ENCODE measurements at regions not wholly inside any gene's neighbourhood (a gene's known extent, or its start where the extent isn't known, plus 50 kb on each side); places are given as distances from the start of the nearest gene placed in this dataset.

GRCh38 chr12:123037791-123038190 lies 57.3 kb downstream of the ARL6IP4 start:
- no peaks in the 10 kb centered on the region for H3K9me3 ChIP-seq
- H3K9ac ChIP-seq = no peak overlapping the region
- H3K4me2 ChIP-seq = no peak overlapping the region
- no peak overlapping the region for H3K4me3 ChIP-seq
- no peak for TF ChIP-seq Cebpa-rat (IDR thresholded peaks at IDR 0.05)
- H3K27ac ChIP-seq = no peak overlapping the region
- peaks cover 57% of the 10 kb centered on the region; the same call in 1 of the 2 replicates for H4K20me1 ChIP-seq
- H3K27me3 ChIP-seq = no peaks in the 10 kb centered on the region
- H3K36me3 ChIP-seq = peaks cover 10% of the 10 kb centered on the region; the same call in 1 of the 2 replicates
- peaks cover 63% of the 10 kb centered on the region for H3K4me1 ChIP-seq

GRCh38 chr12:123036466-123037285 lies 56.2 kb downstream of the ARL6IP4 start:
- peaks cover 56% of the 10 kb centered on the region for H3K4me1 ChIP-seq
- H3K9me3 ChIP-seq = no peaks in the 10 kb centered on the region
- no peaks in the 10 kb centered on the region for H3K27me3 ChIP-seq
- TF ChIP-seq Cebpa-rat (IDR thresholded peaks at IDR 0.05) = no peak
- H3K4me2 ChIP-seq = no peak overlapping the region
- H4K20me1 ChIP-seq = peaks cover 46% of the 10 kb centered on the region; the same call in 1 of the 2 replicates
- H3K9ac ChIP-seq = no peak overlapping the region
- no peak overlapping the region for H3K4me3 ChIP-seq
- H3K27ac ChIP-seq = peak overlapping the region; percentile 0; the same call in 1 of the 2 replicates
- H3K36me3 ChIP-seq = peaks cover 20% of the 10 kb centered on the region; the same call in 1 of the 2 replicates

- Histone ChIP-seq H3K9me3 (no peaks in the 10 kb centered on the region), H3K4me1 (peaks cover 48% of the 10 kb centered on the region), H4K20me1 (peaks cover 45% of the 10 kb centered on the region; the same call in 1 of the 2 replicates), H3K27me3 (no peaks in the 10 kb centered on the region), H3K4me3 (no peak overlapping the region), H3K4me2 (peak overlapping the region; percentile 84; the same call in 1 of the 2 replicates), H3K27ac (no peak overlapping the region), H3K36me3 (peaks cover 28% of the 10 kb centered on the region; the same call in 1 of the 2 replicates), H3K9ac (no peak overlapping the region)
- no peak for TF ChIP-seq Cebpa-rat (IDR thresholded peaks at IDR 0.05)
These were observed 55.4 kb downstream of the ARL6IP4 start for GRCh38 chr12:123035841-123036240.

DNA sequence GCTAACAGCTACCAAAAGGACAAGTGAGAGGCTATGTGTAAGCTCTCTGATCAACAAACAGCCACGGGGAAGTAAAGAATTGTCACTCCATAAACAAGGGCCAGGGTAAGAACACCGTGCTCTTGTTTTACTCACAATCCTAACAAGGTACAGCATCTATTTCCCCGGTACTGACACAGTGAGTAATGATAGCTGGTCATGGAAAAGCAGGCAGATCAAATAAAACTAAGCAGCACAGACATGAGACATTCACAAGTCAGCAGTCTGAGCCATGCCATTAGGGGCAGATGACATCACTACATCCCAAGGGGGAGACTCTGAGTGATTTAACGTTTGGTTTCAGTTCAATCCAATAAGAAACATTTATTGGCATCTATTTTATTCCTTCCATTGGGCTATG lies 54.4 kb downstream of the ARL6IP4 start:
- H3K27me3 ChIP-seq = no peaks in the 10 kb centered on the region
- peaks cover 52% of the 10 kb centered on the region for H3K4me1 ChIP-seq
- TF ChIP-seq Cebpa-rat (IDR thresholded peaks at IDR 0.05) = no peak
- H3K4me2 ChIP-seq = peak overlapping the region; percentile 84
- peak overlapping the region; percentile 39; the same call in 1 of the 2 replicates for H3K4me3 ChIP-seq
- peaks cover 42% of the 10 kb centered on the region; the same call in 1 of the 2 replicates for H4K20me1 ChIP-seq
- H3K36me3 ChIP-seq = peaks cover 34% of the 10 kb centered on the region; the same call in 1 of the 2 replicates
- H3K9me3 ChIP-seq = no peaks in the 10 kb centered on the region
- peak overlapping the region; percentile 68 for H3K27ac ChIP-seq
- H3K9ac ChIP-seq = peak overlapping the region; percentile 48; the same call in 1 of the 2 replicates

GRCh38 chr12:123034022-123034541 lies 53.6 kb downstream of the ARL6IP4 start:
- Histone ChIP-seq H3K36me3 (peaks cover 36% of the 10 kb centered on the region; the same call in 1 of the 2 replicates), H3K9ac (peak overlapping the region; percentile 48; the same call in 1 of the 2 replicates), H3K27ac (peak overlapping the region; percentile 68), H3K27me3 (no peaks in the 10 kb centered on the region), H4K20me1 (peaks cover 40% of the 10 kb centered on the region; the same call in 1 of the 2 replicates), H3K9me3 (no peaks in the 10 kb centered on the region), H3K4me3 (peak overlapping the region; percentile 39; the same call in 1 of the 2 replicates), H3K4me2 (peak overlapping the region; percentile 84), H3K4me1 (peaks cover 60% of the 10 kb centered on the region)
- TF ChIP-seq Cebpa-rat (IDR thresholded peaks at IDR 0.05) = no peak

- Histone ChIP-seq H3K4me2 (peak overlapping the region; percentile 84), H3K9ac (peak overlapping the region; percentile 48; the same call in 1 of the 2 replicates), H4K20me1 (peaks cover 40% of the 10 kb centered on the region; the same call in 1 of the 2 replicates)
These were observed 53.0 kb downstream of the ARL6IP4 start for GRCh38 chr12:123033392-123034021.

DNA sequence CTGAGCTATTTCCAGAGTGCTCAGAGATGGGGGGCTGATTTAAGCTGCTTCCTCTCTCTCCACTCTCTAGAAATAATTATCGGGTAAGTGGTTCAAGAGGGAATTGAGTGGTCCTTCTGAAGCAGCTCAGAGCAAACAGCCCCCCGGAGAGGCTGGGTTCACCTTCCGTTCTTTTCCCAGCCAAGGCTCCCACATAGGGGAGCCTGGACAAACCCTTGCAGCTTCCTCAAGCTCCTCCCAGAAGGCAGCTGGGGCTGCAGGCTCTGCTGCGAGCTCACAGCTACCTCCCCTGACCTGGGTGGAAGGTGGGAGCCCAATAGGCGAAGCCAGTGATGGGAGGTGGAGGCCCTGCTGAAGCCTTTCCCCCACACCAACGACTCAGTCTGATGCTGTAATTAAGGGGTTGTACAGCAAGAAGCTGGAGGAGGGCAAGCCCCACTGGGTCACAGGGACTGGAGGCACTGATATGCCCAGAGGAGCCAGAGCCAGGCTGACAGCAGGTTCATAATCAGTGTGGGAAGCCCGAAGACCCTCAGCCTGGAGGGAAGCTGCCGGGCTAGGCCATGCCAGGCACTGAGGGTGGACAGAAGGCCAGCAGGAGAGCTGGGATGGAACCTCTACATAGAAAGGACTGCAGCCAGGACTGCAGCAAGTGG lies 52.4 kb downstream of the ARL6IP4 start:
- Histone ChIP-seq H3K9ac (no peak overlapping the region), H3K27ac (peak overlapping the region; percentile 68; the same call in 1 of the 2 replicates), H3K36me3 (peaks cover 41% of the 10 kb centered on the region; the same call in 1 of the 2 replicates), H3K4me2 (peak overlapping the region; percentile 84), H4K20me1 (peaks cover 40% of the 10 kb centered on the region; the same call in 1 of the 2 replicates), H3K4me1 (peaks cover 72% of the 10 kb centered on the region), H3K9me3 (no peaks in the 10 kb centered on the region), H3K4me3 (no peak overlapping the region), H3K27me3 (no peaks in the 10 kb centered on the region)
- no peak for TF ChIP-seq Cebpa-rat (IDR thresholded peaks at IDR 0.05)

More at GRCh38 chr12:123033392-123034021, 53.0 kb downstream of the ARL6IP4 start:
- Histone ChIP-seq H3K4me3 (peak overlapping the region; percentile 39; the same call in 1 of the 2 replicates), H3K27me3 (no peaks in the 10 kb centered on the region), H3K4me1 (peaks cover 66% of the 10 kb centered on the region), H3K36me3 (peaks cover 36% of the 10 kb centered on the region; the same call in 1 of the 2 replicates), H3K9me3 (no peaks in the 10 kb centered on the region), H3K27ac (peak overlapping the region; percentile 68)
- TF ChIP-seq Cebpa-rat (IDR thresholded peaks at IDR 0.05) = no peak

All from BLaER1 (cell line).